ENCODE measurements at regions not wholly inside any gene's neighbourhood (a gene's known extent, or its start where the extent isn't known, plus 50 kb on each side); places are given as distances from the start of the nearest gene placed in this dataset.

- DNase-seq (ENCODE audit: low spot score), result peak; percentile 23
- Histone ChIP-seq H3K4me3 (ENCODE audit: low read depth, low read length, poor library complexity, severe bottlenecking) (no peak overlapping the region), H3K36me3 (ENCODE audit: insufficient read depth, low read length, poor library complexity, severe bottlenecking) (no peaks in the 10 kb centered on the region), H3K27ac (ENCODE audit: low read depth, low read length, poor library complexity, severe bottlenecking) (no peak overlapping the region), H3K9me3 (ENCODE audit: low read depth, low read length, poor library complexity, severe bottlenecking) (no peaks in the 10 kb centered on the region), H3K27me3 (replicated peaks; ENCODE audit: insufficient read depth, low read depth, low read length, poor library complexity) (peaks cover 5% of the 10 kb centered on the region), H3K4me1 (ENCODE audit: insufficient read depth, low read length, poor library complexity, severe bottlenecking) (peaks cover 5% of the 10 kb centered on the region)
- ChIA-PET CTCF (no interaction called here), POLR2A (ENCODE audit: low non-redundant PET) (no interaction called here)
- BruUV-seq (replicated peaks), result no TSS peak
- intact Hi-C loops (cut with micrococcal nuclease; ENCODE audit: unreplicated experiment), result no loop called here
- TF ChIP-seq CTCF (conservative IDR thresholded peaks at IDR 0.05; ENCODE audit: low read depth, low read length) (no peak), EZH2 (IDR thresholded peaks at IDR 0.05; ENCODE audit: borderline replicate concordance, low read depth, low read length, poor library complexity, severe bottlenecking) (no peak)
Observed at GRCh38 chr1:42013881-42014470, 95.3 kb upstream of the HIVEP3 start.

GRCh38 chr1:42012852-42013251 is 94.1 kb upstream of the HIVEP3 start:
- TF ChIP-seq CTCF (conservative IDR thresholded peaks at IDR 0.05; ENCODE audit: low read depth, low read length) (no peak), EZH2 (IDR thresholded peaks at IDR 0.05; ENCODE audit: borderline replicate concordance, low read depth, low read length, poor library complexity, severe bottlenecking) (no peak)
- Histone ChIP-seq H3K27ac (ENCODE audit: low read depth, low read length, poor library complexity, severe bottlenecking) (no peak overlapping the region), H3K9me3 (ENCODE audit: low read depth, low read length, poor library complexity, severe bottlenecking) (no peaks in the 10 kb centered on the region), H3K36me3 (ENCODE audit: insufficient read depth, low read length, poor library complexity, severe bottlenecking) (no peaks in the 10 kb centered on the region), H3K4me1 (ENCODE audit: insufficient read depth, low read length, poor library complexity, severe bottlenecking) (peaks cover 5% of the 10 kb centered on the region), H3K4me3 (ENCODE audit: low read depth, low read length, poor library complexity, severe bottlenecking) (no peak overlapping the region), H3K27me3 (replicated peaks; ENCODE audit: insufficient read depth, low read depth, low read length, poor library complexity) (peaks cover 14% of the 10 kb centered on the region)
- ChIA-PET POLR2A (ENCODE audit: low non-redundant PET) (no interaction called here), CTCF (no interaction called here)
- DNase-seq (ENCODE audit: low spot score), result no peak
- BruUV-seq (replicated peaks), result no TSS peak
- intact Hi-C loops (cut with micrococcal nuclease; ENCODE audit: unreplicated experiment), result no loop called here

- CTCF ChIA-PET, result no interaction called here
- intact Hi-C loops (cut with micrococcal nuclease; ENCODE audit: unreplicated experiment), result no loop called here
- TF ChIP-seq EZH2 (IDR thresholded peaks at IDR 0.05; ENCODE audit: borderline replicate concordance, low read depth, low read length, poor library complexity, severe bottlenecking), result no peak
- TF ChIP-seq CTCF (conservative IDR thresholded peaks at IDR 0.05; ENCODE audit: low read depth, low read length), result no peak
- H3K4me3 ChIP-seq (ENCODE audit: low read depth, low read length, poor library complexity, severe bottlenecking), result no peak overlapping the region
- DNase-seq (ENCODE audit: low spot score), result no peak
- peaks cover 5% of the 10 kb centered on the region for H3K4me1 ChIP-seq (ENCODE audit: insufficient read depth, low read length, poor library complexity, severe bottlenecking)
- peaks cover 14% of the 10 kb centered on the region for H3K27me3 ChIP-seq (replicated peaks; ENCODE audit: insufficient read depth, low read depth, low read length, poor library complexity)
- no TSS peak for BruUV-seq (replicated peaks)
- POLR2A ChIA-PET (ENCODE audit: low non-redundant PET), result no interaction called here
- H3K27ac ChIP-seq (ENCODE audit: low read depth, low read length, poor library complexity, severe bottlenecking), result no peak overlapping the region
- H3K36me3 ChIP-seq (ENCODE audit: insufficient read depth, low read length, poor library complexity, severe bottlenecking), result no peaks in the 10 kb centered on the region
- no peaks in the 10 kb centered on the region for H3K9me3 ChIP-seq (ENCODE audit: low read depth, low read length, poor library complexity, severe bottlenecking)
Observed at GRCh38 chr1:42010381-42010780, 91.7 kb upstream of the HIVEP3 start.
